ENCODE measurements at regions not wholly inside any gene's neighbourhood (a gene's known extent, or its start where the extent isn't known, plus 50 kb on each side); places are given as distances from the start of the nearest gene placed in this dataset.

DNA sequence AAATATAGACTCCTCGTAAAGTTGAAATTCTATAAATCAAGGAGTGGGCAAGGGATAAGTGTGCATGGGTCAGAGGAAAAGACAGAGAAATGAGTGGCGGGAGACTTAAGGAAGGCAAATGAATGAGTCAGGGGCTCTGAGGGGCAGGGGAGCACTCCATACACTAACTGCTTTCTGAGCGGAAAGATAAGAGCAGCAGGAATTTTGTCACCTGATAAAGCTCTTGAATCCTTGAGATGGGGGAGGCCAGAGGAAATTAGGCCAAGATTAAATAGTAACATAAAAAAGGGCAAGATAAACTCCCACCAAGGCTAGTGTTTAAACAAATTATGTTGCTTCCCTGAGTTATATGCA is 191.0 kb upstream of the S1PR3 start:
- TF ChIP-seq, protein P1, sequence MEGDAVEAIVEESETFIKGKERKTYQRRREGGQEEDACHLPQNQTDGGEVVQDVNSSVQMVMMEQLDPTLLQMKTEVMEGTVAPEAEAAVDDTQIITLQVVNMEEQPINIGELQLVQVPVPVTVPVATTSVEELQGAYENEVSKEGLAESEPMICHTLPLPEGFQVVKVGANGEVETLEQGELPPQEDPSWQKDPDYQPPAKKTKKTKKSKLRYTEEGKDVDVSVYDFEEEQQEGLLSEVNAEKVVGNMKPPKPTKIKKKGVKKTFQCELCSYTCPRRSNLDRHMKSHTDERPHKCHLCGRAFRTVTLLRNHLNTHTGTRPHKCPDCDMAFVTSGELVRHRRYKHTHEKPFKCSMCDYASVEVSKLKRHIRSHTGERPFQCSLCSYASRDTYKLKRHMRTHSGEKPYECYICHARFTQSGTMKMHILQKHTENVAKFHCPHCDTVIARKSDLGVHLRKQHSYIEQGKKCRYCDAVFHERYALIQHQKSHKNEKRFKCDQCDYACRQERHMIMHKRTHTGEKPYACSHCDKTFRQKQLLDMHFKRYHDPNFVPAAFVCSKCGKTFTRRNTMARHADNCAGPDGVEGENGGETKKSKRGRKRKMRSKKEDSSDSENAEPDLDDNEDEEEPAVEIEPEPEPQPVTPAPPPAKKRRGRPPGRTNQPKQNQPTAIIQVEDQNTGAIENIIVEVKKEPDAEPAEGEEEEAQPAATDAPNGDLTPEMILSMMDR (IDR thresholded peaks at IDR 0.05; ENCODE audit: control extremely low read depth in 1 of 3, insufficient read depth in 1 of 3, low read depth in 1 of 3, low read length in 3 of 3): no peak
- TF ChIP-seq JUND (IDR thresholded peaks at IDR 0.05; ENCODE audit: low read length) (no peak), EP300 (IDR thresholded peaks at IDR 0.05; ENCODE audit: borderline replicate concordance in 1 of 2, low read depth in 2 of 2, low read length in 2 of 2) (no peak), RFX5 (IDR thresholded peaks at IDR 0.05; ENCODE audit: borderline replicate concordance, low read depth, low read length) (no peak), RAD21 (IDR thresholded peaks at IDR 0.05 in 1 of 2, conservative IDR thresholded peaks at IDR 0.05 in 1 of 2; ENCODE audit: low read depth in 2 of 2, low read length in 2 of 2) (no peak), TAF1 (IDR thresholded peaks at IDR 0.05; ENCODE audit: low read depth, low read length) (no peak), GABPA (IDR thresholded peaks at IDR 0.05; ENCODE audit: borderline replicate concordance, insufficient read depth, low read length) (no peak), SP2 (IDR thresholded peaks at IDR 0.05; ENCODE audit: low read length) (no peak), FOSL1 (IDR thresholded peaks at IDR 0.05; ENCODE audit: insufficient read depth, low read depth, low read length) (no peak), KDM5A (IDR thresholded peaks at IDR 0.05; ENCODE audit: low read length) (no peak), CTBP2 (IDR thresholded peaks at IDR 0.05; ENCODE audit: borderline replicate concordance, insufficient read depth, insufficient read length, low read length) (no peak)
- TF ChIP-seq, protein P2, sequence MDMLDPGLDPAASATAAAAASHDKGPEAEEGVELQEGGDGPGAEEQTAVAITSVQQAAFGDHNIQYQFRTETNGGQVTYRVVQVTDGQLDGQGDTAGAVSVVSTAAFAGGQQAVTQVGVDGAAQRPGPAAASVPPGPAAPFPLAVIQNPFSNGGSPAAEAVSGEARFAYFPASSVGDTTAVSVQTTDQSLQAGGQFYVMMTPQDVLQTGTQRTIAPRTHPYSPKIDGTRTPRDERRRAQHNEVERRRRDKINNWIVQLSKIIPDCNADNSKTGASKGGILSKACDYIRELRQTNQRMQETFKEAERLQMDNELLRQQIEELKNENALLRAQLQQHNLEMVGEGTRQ (IDR thresholded peaks at IDR 0.05; ENCODE audit: low read length): no peak
- TF ChIP-seq, protein P3, sequence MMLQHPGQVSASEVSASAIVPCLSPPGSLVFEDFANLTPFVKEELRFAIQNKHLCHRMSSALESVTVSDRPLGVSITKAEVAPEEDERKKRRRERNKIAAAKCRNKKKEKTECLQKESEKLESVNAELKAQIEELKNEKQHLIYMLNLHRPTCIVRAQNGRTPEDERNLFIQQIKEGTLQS (IDR thresholded peaks at IDR 0.05; ENCODE audit: insufficient read depth, low read depth, low read length): no peak

Measured in H1 (cell line).